ENCODE measurements at regions not wholly inside any gene's neighbourhood (a gene's known extent, or its start where the extent isn't known, plus 50 kb on each side); places are given as distances from the start of the nearest gene placed in this dataset.

- no peak for DNase-seq
Observed at GRCh38 chr7:136230210-136230609, 253.1 kb upstream of the MTPN start.

GRCh38 chr7:136229790-136230189 lies 252.6 kb upstream of the MTPN start:
- DNase-seq = no peak

DNA sequence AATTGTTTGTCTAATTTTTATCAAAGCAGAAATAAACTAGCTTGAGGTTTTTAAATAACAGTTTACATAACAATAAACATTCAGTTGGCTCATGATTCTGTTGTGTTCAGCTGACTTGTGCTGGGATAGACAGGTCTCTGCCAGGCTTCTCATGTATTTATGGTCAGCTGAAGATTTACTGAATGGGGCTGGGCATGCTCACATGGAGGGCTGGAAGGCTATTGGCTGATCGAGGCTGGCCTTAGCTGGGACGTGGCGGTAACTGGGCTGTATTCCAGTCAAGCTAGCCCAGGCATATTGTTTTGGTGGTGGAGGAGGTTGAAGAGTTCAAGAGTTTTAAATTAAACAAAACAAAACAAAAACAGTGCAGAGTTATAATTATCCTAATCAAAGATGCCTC lies 251.0 kb upstream of the MTPN start:
- DNase-seq = no peak

DNA sequence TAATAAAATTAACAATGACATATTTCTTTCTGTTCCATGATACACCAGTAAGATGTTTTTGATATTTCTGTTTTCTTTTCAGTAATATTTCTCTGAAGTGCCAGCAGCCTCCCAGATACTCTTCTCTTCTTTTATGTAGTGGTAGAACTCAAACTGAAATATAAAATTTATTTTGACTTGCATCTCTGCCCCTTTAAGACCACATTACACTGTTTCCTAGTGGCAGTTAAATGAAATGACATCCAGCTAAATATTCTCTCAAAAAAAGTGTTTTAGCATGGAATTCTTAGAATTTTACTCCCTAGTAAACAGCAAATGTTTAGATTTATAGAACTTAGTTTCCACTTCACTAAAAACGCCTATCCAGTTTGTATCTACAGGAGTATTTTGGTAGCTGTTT lies 237.2 kb upstream of the MTPN start:
- DNase-seq = no peak

DNA sequence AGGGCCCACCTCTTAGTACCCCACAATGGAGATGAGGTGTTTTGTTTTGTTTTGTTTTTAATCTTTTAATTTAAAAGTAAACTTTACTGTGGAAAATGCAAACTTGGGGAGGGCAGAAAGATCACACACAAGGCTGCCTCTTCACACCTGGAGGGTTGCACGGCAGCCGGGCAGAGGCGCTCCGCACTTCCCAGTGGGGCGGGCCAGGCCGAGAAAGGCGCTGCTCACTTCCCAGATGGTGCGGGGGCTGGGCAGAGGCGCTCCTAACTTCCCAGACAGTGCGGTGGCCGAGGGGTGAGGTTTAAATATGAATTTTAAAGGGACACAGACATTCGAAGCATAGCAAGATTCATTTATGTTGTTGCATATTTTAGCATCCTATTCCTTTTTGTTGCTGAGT lies 235.9 kb upstream of the MTPN start:
- DNase-seq = no peak

GRCh38 chr7:136210664-136211063 lies 233.5 kb upstream of the MTPN start:
- no peak for DNase-seq

- no peak for DNase-seq
Observed at GRCh38 chr7:136210079-136210478, 232.9 kb upstream of the MTPN start.

DNA sequence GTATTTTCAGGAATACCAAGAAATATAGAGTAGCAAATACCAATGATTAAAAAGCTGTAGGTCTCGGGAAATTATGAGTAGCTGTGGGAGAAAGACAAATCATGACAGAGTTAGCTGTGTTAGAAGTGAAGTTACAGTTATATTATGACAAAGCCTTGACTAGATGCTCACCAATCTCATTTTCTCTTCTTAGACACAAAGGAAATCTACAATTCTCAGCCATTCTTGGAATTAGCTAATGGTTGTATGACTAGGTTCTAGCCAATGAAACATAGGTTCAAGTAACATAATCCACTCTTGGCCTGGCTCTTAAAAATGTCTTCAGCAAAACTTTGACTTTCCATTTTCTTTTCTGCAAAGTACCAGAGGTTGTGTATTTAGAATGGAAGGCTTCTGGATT lies 228.8 kb upstream of the MTPN start:
- no peak for DNase-seq

DNA sequence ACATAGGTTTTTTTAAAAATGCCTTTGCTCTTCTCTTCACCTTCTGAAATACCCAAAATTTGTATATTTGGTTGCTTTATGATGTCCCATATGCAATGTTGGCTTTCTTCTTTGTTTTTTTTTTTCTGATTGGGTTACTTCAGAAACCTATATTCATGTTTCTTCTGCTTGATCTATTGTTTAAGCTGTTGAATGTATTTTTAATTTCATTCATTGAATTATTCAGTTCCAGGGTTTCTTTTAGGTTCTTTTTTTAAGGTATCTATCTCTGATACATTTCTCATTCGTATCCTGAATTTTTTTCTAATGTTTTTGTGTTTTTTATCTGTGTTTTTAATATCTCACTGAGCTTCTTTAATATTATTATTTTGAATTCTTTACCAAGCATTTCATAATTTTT lies 221.0 kb upstream of the MTPN start:
- no peak for DNase-seq

DNA sequence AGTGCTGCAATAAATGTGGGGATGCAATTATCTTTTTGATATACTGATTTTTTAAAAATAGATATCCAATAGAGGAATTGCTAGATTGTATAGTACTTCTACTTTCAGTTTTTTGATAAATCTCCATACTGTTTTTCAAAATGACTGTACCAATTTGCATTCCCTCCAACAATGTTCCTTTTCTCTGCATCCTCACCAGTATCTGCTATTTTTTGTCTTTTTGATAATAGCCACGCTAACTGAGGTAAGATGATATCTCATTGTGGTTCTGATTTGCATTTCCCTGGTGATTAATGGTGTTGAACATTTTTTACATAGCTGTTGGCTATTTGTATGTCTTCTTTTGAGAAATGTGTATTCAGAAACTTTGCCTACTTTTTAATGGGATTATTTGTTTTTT lies 217.7 kb upstream of the MTPN start:
- DNase-seq = no peak

DNA sequence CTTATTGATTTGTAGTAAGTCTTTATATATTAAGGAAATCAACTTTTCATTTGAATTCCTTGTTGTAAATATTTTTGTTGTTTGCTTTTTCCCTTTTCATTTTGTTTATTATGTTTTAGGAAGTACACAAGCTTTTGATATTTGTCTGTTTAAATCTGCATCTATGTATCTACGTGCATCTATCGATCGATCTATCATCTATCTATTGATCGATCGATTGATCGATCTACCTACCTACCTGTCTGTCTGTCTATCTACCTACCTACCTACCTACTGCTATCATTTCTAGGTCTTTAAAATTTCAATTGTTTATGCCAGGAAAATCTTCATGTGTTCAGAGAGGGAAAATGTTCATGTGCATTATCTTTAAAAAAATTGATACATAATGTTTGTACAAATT lies 216.8 kb upstream of the MTPN start:
- DNase-seq = no peak

DNA sequence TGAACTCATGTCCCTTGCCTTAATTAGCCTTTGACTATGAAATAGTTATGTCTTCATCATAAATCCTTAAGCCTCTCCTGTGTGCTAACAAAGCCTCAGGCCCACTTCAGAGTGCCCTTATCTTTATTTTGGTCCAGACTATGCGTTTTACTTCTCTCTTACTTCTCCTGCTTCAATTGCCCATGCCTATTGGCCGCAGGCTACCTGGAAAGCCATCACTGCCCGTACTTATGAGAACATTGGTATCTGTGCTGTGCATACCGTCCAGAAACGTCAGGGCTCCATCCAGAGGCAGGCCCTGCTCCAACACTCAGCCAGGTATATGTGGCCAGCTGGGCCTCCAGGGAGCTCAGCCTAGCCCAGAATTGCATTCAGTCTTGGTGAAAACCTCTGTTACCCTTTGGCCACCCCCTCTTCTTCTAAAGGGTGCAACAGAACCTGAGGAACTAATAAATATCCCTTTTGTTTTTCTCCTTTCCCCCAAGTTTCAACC lies 212.4 kb upstream of the MTPN start:
- no peak for DNase-seq

DNA sequence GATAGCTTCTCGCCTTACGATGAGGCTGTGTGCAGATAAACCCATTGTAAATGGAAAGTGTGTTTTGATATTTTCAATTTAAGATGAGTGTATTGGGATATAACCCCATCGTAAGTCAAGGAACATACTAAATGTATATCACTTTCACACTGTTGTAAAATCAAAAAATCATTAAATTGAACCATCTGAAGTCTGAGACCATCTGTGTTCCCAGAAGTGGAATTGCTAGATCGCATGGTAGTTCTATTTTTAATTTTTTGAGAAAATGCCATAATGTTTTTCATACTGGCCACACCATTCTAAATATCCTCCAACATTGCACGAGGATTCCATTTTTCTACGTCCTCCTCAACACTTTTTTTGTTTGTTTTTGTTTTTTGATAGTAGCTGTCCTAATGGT lies 209.1 kb upstream of the MTPN start:
- no peak for DNase-seq

GRCh38 chr7:136184719-136185118 lies 207.6 kb upstream of the MTPN start:
- no peak for DNase-seq

DNA sequence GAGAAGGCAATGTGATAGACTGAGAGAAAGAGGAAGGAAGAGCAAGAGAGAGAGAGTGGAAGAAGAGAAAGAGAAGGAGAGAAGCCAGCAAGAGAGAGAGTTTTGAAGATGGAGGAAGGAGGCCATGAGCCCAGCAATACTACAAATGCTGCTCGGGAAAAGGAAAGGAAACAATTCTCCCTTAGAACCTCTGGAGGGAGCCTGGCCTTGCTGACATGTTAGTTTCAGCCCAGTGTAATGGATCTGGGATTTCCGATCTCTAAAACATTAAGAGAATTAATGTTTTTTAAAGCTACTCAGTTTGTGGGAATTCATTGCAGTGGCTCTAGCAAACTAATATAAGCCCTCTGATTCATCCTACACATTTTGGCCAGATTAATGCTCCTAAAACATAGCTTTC lies 206.8 kb upstream of the MTPN start:
- no peak for DNase-seq

GRCh38 chr7:136180984-136181383 lies 203.8 kb upstream of the MTPN start:
- no peak for DNase-seq

DNA sequence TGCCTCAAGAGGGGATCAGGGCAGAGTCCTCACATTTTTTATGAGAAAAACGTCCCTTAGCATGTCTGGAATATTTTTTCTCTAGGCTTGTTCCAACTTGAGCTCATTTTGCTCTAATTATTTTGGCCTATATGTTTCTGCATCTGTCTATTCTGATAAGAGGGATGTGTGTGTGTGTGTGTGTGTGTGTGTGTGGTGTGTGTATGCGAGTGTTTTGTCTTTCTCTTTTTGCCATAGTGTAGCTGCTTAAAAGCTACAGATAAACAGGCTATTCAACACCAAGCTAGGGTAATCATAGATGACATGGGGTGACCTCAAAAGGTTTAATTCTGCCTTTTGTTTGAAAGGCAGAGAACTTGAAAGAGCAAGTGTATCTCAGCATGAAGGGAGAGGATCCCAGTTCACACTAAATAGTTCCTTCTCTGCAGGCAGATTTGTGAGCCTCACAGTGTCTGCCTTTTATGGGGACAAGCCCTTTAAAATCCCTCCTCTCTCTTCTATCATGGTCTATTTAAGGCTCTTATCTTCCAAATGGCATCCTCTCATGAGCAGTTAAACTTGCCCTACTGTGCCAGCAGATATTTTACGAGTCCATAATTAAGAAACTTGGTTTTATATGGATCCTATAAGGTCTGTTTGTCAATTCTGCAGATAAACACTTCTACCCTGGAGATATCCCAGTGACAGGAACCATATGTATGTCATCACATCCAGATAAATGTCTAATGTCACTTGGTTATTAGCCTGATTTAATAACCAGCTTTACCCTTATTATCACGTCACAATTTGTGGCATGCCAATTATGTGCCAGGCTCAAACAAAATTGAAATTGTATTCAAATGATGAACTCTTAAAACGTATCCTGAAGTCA lies 202.9 kb upstream of the MTPN start:
- DNase-seq = no peak

- no peak for DNase-seq
Observed at GRCh38 chr7:136179154-136179553, 202.0 kb upstream of the MTPN start.

- no peak for DNase-seq
Observed at GRCh38 chr7:136174477-136175125, 197.4 kb upstream of the MTPN start.

DNA sequence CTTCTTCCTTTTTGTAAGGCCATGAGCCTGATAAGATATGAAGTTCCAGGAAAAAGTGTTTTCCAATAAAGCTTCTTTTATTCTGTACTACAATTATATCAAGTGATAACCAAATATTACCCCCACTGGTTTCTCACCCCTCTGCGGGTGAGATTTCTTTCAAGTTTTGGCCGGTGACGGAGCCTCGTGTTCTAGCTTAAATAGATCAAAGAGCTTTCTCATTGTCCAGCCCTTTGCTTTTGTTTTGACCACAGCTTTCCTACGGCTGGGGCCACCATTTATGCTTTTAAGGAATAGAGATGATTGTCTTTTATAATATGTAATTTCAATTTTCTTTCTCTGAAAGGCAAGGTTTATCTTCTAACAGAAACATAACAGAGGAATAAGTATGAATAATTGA lies 196.7 kb upstream of the MTPN start:
- DNase-seq = no peak

- no peak for DNase-seq
Observed at GRCh38 chr7:136171233-136171632, 194.1 kb upstream of the MTPN start.

DNA sequence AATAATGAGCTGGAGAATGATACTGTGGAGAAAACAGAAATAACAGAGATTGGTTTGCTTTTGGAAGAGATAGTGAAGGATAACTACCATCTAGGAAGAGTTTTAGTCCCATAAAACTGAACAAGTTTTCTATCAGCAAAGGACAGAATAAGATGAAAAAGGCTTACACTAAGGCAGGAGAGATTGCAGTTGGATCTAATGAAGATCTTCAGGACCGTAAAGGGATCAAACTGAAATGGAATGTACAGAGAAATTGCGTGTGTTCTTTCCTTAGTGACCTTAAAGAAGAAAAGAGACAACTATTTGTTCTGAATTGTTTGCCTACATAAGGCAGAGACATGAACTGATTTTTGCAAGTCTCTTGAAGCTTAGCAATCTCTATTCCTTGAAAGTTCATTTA lies 191.7 kb upstream of the MTPN start:
- no peak for DNase-seq

DNA sequence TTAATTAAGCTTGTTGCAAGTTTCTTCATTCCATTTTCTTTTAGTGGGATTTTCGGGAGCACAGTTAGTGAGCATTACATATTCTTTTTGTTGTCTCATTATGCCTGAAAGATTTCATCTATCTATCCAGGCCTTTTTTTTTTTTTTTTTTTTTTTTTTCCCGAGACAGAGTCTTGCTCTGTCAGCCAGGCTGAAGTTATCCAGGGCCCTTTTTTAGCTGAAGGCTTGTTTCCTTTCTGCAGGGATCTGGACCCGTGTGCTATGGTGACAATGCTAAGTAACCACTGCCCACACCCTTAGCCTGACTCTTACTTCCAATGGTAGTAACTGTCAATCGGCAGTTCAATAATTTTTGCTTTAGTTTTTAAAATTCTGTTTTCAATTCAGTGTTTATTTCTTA lies 190.8 kb upstream of the MTPN start:
- DNase-seq = no peak

GRCh38 chr7:136166521-136166920 lies 189.4 kb upstream of the MTPN start:
- no peak for DNase-seq

Measured in fibroblast of skin of right biceps (primary cell).